H1 (cell line): ENCODE measurements at regions not wholly inside any gene's neighbourhood (a gene's known extent, or its start where the extent isn't known, plus 50 kb on each side); places are given as distances from the start of the nearest gene placed in this dataset.

Source experiments
- CTCF ChIA-PET: fragments of 300-600 bp; sonication (Branson Sonifier 250); formaldehyde crosslinking; loops from one replicate; lab custom pipeline; 2021; ENCODE audit not compliant: partially characterized antibody; lab: Charles Lee
- POLR2A ChIA-PET: fragments of 300-600 bp; sonication (Branson Sonifier 250); formaldehyde crosslinking; loops from one replicate; lab custom pipeline; 2021; ENCODE audit warnings: inconsistent platforms; ENCODE audit not compliant: partially characterized antibody; lab: Charles Lee
- DNase-seq, 2 experiments: peaks; one replicate each; pipeline versions ENCODE4 v3.0.0 to v3.0.0-alpha.2; 2010 to 2022; ENCODE audit warnings: low spot score in 2 of 2, low read depth in 1 of 2, mixed read lengths in 1 of 2
- FAIRE-seq: peaks from 2 replicates; lab custom pipeline; 2011; peaks lifted over from hg19 to GRCh38; lab: Jason Lieb, UNC
- H2AFZ ChIP-seq: 2 replicates; pipeline ENCODE4 v1.8.1; 2012; ENCODE audit warnings: low read length, inconsistent platforms
- H2AK5ac ChIP-seq: 2 replicates; pipeline ENCODE4 v1.6.1; 2013; ENCODE audit warnings: low read depth, low read length
- H2BK120ac ChIP-seq: replicated peaks from 2 replicates; pipeline ENCODE3; 2013; ENCODE audit warnings: low read depth, low read length, inconsistent platforms
- H2BK12ac ChIP-seq: 2 replicates; pipeline ENCODE4 v1.6.1; 2013; ENCODE audit warnings: low read depth, low read length
- H2BK15ac ChIP-seq: 2 replicates; pipeline ENCODE4 v1.6.1; 2013; ENCODE audit warnings: low read length
- H2BK20ac ChIP-seq: 2 replicates; pipeline ENCODE4 v1.6.1; 2013; ENCODE audit warnings: low read length
- H2BK5ac ChIP-seq: 2 replicates; pipeline ENCODE4 v1.6.1; 2013; ENCODE audit warnings: low read depth, low read length
- H3K14ac ChIP-seq: 2 replicates; pipeline ENCODE4 v1.6.1; 2013; ENCODE audit warnings: inconsistent platforms; ENCODE audit not compliant: insufficient read length
- H3K18ac ChIP-seq: 2 replicates; pipeline ENCODE4 v1.6.1; 2013; ENCODE audit warnings: low read length; ENCODE audit errors: extremely low read depth
- H3K23ac ChIP-seq: 2 replicates; pipeline ENCODE4 v1.6.1; 2013; ENCODE audit warnings: inconsistent platforms; ENCODE audit not compliant: insufficient read length
- H3K23me2 ChIP-seq: 2 replicates; pipeline ENCODE4 v1.6.1; 2013; ENCODE audit warnings: low read depth, low read length
- H3K27ac ChIP-seq: 2 replicates; pipeline ENCODE4 v1.6.1; 2011; ENCODE audit warnings: low read depth, low read length, inconsistent platforms
- H3K27me3 ChIP-seq, 4 experiments: replicated peaks in 1 of 4; 1 replicate in 1 of 4; 2 replicates in 3 of 4; pipeline versions ENCODE4 v1.6.1 to v1.8.1; 2011 to 2013; ENCODE audit warnings: low read length in 3 of 4, mild to moderate bottlenecking in 3 of 4, inconsistent platforms in 2 of 4, mixed read lengths in 2 of 4, moderate library complexity in 1 of 4; ENCODE audit not compliant: control insufficient read depth in 3 of 4, insufficient read depth in 3 of 4; ENCODE audit errors: extremely low read depth in 1 of 4
- H3K36me3 ChIP-seq, 4 experiments: 2 replicates each; pipeline versions ENCODE4 v1.6.1 to v1.8.1; 2011 to 2013; ENCODE audit warnings: mild to moderate bottlenecking in 4 of 4, low read length in 3 of 4, moderate library complexity in 2 of 4, control low read depth in 1 of 4, inconsistent platforms in 1 of 4; ENCODE audit not compliant: insufficient read depth in 4 of 4, control insufficient read depth in 2 of 4
- H3K4ac ChIP-seq: replicated peaks from 2 replicates; pipeline ENCODE3; 2013; ENCODE audit warnings: low read length, low read depth, mixed read lengths, inconsistent platforms; ENCODE audit not compliant: insufficient read length
- H3K4me1 ChIP-seq, 4 experiments: replicated peaks in 1 of 4; 1 replicate in 1 of 4; 2 replicates in 3 of 4; pipeline versions ENCODE4 v1.6.1 to v1.8.1; 2011 to 2013; ENCODE audit warnings: low read length in 3 of 4, inconsistent platforms in 2 of 4, mixed read lengths in 1 of 4; ENCODE audit not compliant: insufficient read depth in 4 of 4, control insufficient read depth in 3 of 4
- H3K4me2 ChIP-seq, 2 experiments: 2 replicates each; pipeline versions ENCODE4 v1.6.1 to v1.8.1; 2011 to 2013; ENCODE audit warnings: low read depth in 2 of 2, low read length in 2 of 2, control low read depth in 1 of 2, inconsistent platforms in 1 of 2, mild to moderate bottlenecking in 1 of 2; ENCODE audit not compliant: insufficient read depth in 1 of 2
- H3K4me3 ChIP-seq, 4 experiments: fragments of 200-600, 300-600 bp in 1 of 4; sonication (generic), shearing (Covaris generic), sonication (Bioruptor Twin) in 1 of 4; 2 replicates each; pipeline versions ENCODE4 v1.5.1 to v1.8.1; 2011 to 2016; ENCODE audit warnings: low read length in 4 of 4, low read depth in 3 of 4, control low read depth in 2 of 4, inconsistent platforms in 2 of 4, mild to moderate bottlenecking in 2 of 4, mixed read lengths in 1 of 4, moderate library complexity in 1 of 4; ENCODE audit not compliant: insufficient read depth in 2 of 4; ENCODE audit errors: extremely low read depth in 1 of 4
- H3K56ac ChIP-seq: replicated peaks from 2 replicates; pipeline ENCODE3; 2013; ENCODE audit warnings: low read depth, mild to moderate bottlenecking, mixed read lengths, low read length, inconsistent platforms; ENCODE audit not compliant: insufficient read length
- H3K79me1 ChIP-seq: 2 replicates; pipeline ENCODE4 v1.6.1; 2013; ENCODE audit warnings: low read depth, low read length, control low read depth
- H3K79me2 ChIP-seq, 2 experiments: 2 replicates each; pipeline versions ENCODE4 v1.6.1 to v1.8.1; 2012 to 2013; ENCODE audit warnings: low read length in 2 of 2, mild to moderate bottlenecking in 2 of 2, inconsistent platforms in 1 of 2; ENCODE audit not compliant: insufficient read depth in 2 of 2, control insufficient read depth in 1 of 2
- H3K9ac ChIP-seq, 4 experiments: replicated peaks in 1 of 4; 1 replicate in 1 of 4; 2 replicates in 3 of 4; pipeline versions ENCODE4 v1.6.1 to v1.8.1; 2011 to 2013; ENCODE audit warnings: low read depth in 3 of 4, low read length in 3 of 4, control low read depth in 2 of 4, mild to moderate bottlenecking in 2 of 4, moderate library complexity in 2 of 4, inconsistent platforms in 1 of 4; ENCODE audit errors: extremely low read depth in 1 of 4
- H3K9me3 ChIP-seq, 2 experiments: 2 replicates each; pipeline versions ENCODE4 v1.6.1 to v1.8.1; 2012 to 2013; ENCODE audit warnings: mild to moderate bottlenecking in 2 of 2, moderate library complexity in 2 of 2, control low read depth in 1 of 2, inconsistent platforms in 1 of 2, low read depth in 1 of 2, low read length in 1 of 2, mixed read lengths in 1 of 2; ENCODE audit not compliant: insufficient read depth in 2 of 2
- H4K20me1 ChIP-seq, 2 experiments: replicated peaks in 1 of 2; 2 replicates each; pipeline versions ENCODE3 to v1.8.1; 2011 to 2013; ENCODE audit warnings: inconsistent platforms in 2 of 2, low read length in 2 of 2, mild to moderate bottlenecking in 1 of 2; ENCODE audit not compliant: insufficient read depth in 2 of 2, control insufficient read depth in 1 of 2
- H4K5ac ChIP-seq: 2 replicates; pipeline ENCODE4 v1.6.1; 2013; ENCODE audit warnings: low read length, low read depth, mixed read lengths, inconsistent platforms; ENCODE audit not compliant: insufficient read length
- H4K8ac ChIP-seq: 2 replicates; pipeline ENCODE4 v1.8.0; 2013; ENCODE audit warnings: mild to moderate bottlenecking, moderate library complexity, low read length, inconsistent platforms; ENCODE audit not compliant: insufficient read depth; ENCODE audit errors: extremely low read depth
- H4K91ac ChIP-seq: replicated peaks from 2 replicates; pipeline ENCODE3; 2013; ENCODE audit warnings: low read length, mixed read lengths, inconsistent platforms; ENCODE audit not compliant: insufficient read length
- BCL11A ChIP-seq, 2 experiments: IDR thresholded peaks; one replicate each; pipeline ENCODE4 v1.6.1; 2011; ENCODE audit warnings: low read depth in 2 of 2, low read length in 2 of 2, mild to moderate bottlenecking in 2 of 2
- RXRA ChIP-seq: IDR thresholded peaks from 2 replicates; pipeline ENCODE4 v1.6.1; 2011; ENCODE audit warnings: low read depth, mild to moderate bottlenecking, low read length, moderate library complexity; ENCODE audit not compliant: insufficient read depth
- SRF ChIP-seq: IDR thresholded peaks from 2 replicates; pipeline ENCODE4 v1.6.1; 2011; ENCODE audit warnings: mild to moderate bottlenecking, low read depth, low read length, moderate library complexity
- TAF7 ChIP-seq: optimal IDR thresholded peaks from 2 replicates; pipeline ENCODE3; 2011; ENCODE audit warnings: low read depth, mild to moderate bottlenecking, inconsistent platforms, low read length, moderate library complexity, borderline replicate concordance
- TCF12 ChIP-seq: IDR thresholded peaks from 2 replicates; pipeline ENCODE4 v1.6.1; 2011; ENCODE audit warnings: low read depth, mild to moderate bottlenecking, low read length
- whole genome bisulfite sequencing, 2 experiments: shearing (Covaris generic) in 1 of 2; methylation state at CpG; one replicate each; pipeline versions ENCODE4 v1.1.6 to v1.1.7; 2013 to 2015; ENCODE audit warnings: low lambda C conversion rate in 2 of 2, mixed read lengths in 2 of 2, inconsistent platforms in 1 of 2, low coverage in 1 of 2, missing lambda C conversion rate in 1 of 2; ENCODE audit not compliant: insufficient replicate concordance in 2 of 2, insufficient coverage in 1 of 2, insufficient read length in 1 of 2; ENCODE audit errors: extremely low coverage in 1 of 2, missing lambda C conversion rate in 1 of 2; 5-methylcytosine and 5-hydroxymethylcytosine counted together
- TF ChIP-seq, protein P1 (sequence below): IDR thresholded peaks from 2 replicates; pipeline ENCODE4 v1.6.1; 2012; ENCODE audit warnings: inconsistent platforms

GRCh38 chr2:7835151-7835550, 846.7 kb upstream of the ID2 start:
- 97% methylated on average over 3 of the region's 3 CpGs; no CpG with 5 or more reads in 1 of the 2 experiments for WGBS, 2 experiments
- Histone ChIP-seq H4K91ac (no peak overlapping the region), H3K4me1 (no peaks in the 10 kb centered on the region), H3K79me1 (no peaks in the 10 kb centered on the region), H4K8ac (no peak overlapping the region), H3K36me3 (no peaks in the 10 kb centered on the region), H2BK20ac (no peak overlapping the region), H3K4me3 (no peak overlapping the region), H3K23me2 (no peaks in the 10 kb centered on the region), H3K9ac (no peak overlapping the region), H3K27me3 (no peaks in the 10 kb centered on the region), H3K9me3 (0 out of 4 replicates have a peak, but pooled peaks cover 0 to under 1% of the 10 kb centered on the region in 2 experiments), H3K4ac (no peak overlapping the region), H2AFZ (no peak overlapping the region), H3K4me2 (no peak overlapping the region), H3K18ac (no peak overlapping the region), H4K5ac (no peak overlapping the region), H2BK5ac (no peak overlapping the region), H3K27ac (no peak overlapping the region), H3K23ac (no peak overlapping the region), H3K79me2 (no peaks in the 10 kb centered on the region), H4K20me1 (no peaks in the 10 kb centered on the region), H2BK15ac (no peak overlapping the region)
- FAIRE-seq = no peak
- POLR2A ChIA-PET = no interaction called here
- no peak for DNase-seq
- CTCF ChIA-PET = no interaction called here
- TF ChIP-seq TAF7 (no peak), SRF (no peak), RXRA (no peak), BCL11A (IDR thresholded peaks at IDR 0.05; ENCODE audit: low read depth in 2 of 2, low read length in 2 of 2) (no peak), TCF12 (no peak)
- TF ChIP-seq, protein P1, sequence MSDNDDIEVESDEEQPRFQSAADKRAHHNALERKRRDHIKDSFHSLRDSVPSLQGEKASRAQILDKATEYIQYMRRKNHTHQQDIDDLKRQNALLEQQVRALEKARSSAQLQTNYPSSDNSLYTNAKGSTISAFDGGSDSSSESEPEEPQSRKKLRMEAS = no peak
- TF ChIP-seq, all 59 proteins: peak for 0
- Histone ChIP-seq H2AK5ac (no peak overlapping the region), H2BK12ac (no peak overlapping the region), H3K14ac (no peak overlapping the region), H2BK120ac (no peak overlapping the region), H3K56ac (no peak overlapping the region)
